ENCODE measurements at regions not wholly inside any gene's neighbourhood (a gene's known extent, or its start where the extent isn't known, plus 50 kb on each side); places are given as distances from the start of the nearest gene placed in this dataset.

DNA sequence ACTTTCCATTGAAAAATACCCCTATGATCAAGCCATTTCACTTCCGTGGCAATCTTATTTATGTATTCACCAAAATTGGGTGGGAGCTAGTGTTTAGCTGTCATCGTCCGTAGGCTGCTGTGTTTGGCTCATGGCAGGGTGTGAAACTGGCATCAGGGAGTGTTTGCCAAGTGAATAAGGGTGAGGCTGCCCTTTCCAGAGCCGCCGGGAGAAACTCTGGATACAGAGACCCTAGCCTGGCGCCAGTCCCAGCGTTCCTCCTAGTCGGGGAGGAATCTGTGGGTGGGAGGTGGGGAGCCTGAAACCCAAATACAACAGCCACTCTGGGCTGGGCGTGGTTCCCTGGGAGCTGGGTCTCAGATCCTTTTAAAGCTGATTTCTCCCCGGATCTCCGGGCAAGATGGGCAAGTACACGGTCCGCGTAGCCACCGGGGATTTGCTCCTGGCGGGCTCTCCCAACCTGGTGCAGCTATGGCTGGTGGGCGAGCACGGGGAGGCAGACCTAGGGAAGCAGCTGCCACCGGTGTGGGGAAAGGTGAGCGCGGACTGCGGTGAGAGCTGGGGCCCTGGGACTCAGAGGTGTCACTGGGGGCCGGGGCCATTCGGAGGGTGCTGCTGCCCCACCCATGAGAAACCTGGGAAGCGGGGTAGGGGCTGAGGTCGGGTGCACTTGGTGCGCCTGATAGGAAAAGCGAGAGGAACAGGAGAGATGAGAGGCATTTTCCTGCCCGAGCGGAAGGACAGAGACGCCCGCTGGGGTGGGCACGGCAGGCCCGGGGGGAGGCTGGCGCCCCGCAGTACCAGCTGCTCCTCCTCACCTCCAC lies 62.1 kb upstream of the TEKT1 start:
- ChIA-PET POLR2A (interaction anchor here (0.8 to 1.4 kb wide), 2 partner anchors 40 to 103 kb away, joined by 3 to 4 read pairs; no protein-coding TSS in a partner anchor), CTCF (interaction anchor here (0.6 to 3.2 kb wide), 44 partner anchors 10 to 271 kb away, joined by 3 to 68 read pairs (median 5); partner anchors contain the start of genes ALOX12, SLC13A5 and TEKT1)
- H3K4me3 Mint-ChIP-seq = peak overlapping the region; percentile 73
- TF ChIP-seq RORB (CRISPR knock-in tag; IDR thresholded peaks at IDR 0.05) = no peak
- H3K36me3 Mint-ChIP-seq = peaks cover 3% of the 10 kb centered on the region; the same call in 1 of the 2 replicates
- ATAC-seq = peak; percentile 71
- DNase-seq (ENCODE audit: low spot score) = peak; percentile 24
- H3K4me1 Mint-ChIP-seq = no peaks in the 10 kb centered on the region
- H3K9me3 Mint-ChIP-seq = no peaks in the 10 kb centered on the region
- no peak overlapping the region for H3K27ac Mint-ChIP-seq
- H3K27me3 Mint-ChIP-seq (ENCODE audit: low read depth) = peaks cover 55% of the 10 kb centered on the region

DNA sequence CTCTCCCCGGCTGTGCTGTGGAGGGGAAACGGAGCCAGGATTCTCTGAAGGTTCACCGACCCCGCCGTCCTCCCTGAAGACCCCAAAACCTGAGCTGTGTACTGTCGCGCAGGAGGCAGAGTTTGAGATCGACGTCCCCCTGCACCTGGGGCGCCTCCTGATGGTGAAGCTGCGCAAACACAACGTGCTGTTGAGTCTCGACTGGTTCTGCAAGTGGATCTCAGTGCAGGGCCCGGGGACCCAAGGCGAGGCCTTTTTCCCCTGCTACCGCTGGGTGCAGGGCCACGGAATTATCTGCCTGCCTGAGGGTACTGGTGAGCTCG lies 62.6 kb upstream of the TEKT1 start:
- peak overlapping the region; percentile 73 for H3K4me3 Mint-ChIP-seq
- peaks cover 6% of the 10 kb centered on the region; the same call in 1 of the 2 replicates for H3K36me3 Mint-ChIP-seq
- no peak overlapping the region for H3K27ac Mint-ChIP-seq
- peaks cover 55% of the 10 kb centered on the region for H3K27me3 Mint-ChIP-seq (ENCODE audit: low read depth)
- H3K4me1 Mint-ChIP-seq = no peaks in the 10 kb centered on the region
- no peaks in the 10 kb centered on the region for H3K9me3 Mint-ChIP-seq
- peak; percentile 87 for DNase-seq (ENCODE audit: low spot score)
- ChIA-PET POLR2A (interaction anchor here (1.4 kb wide), 1 partner anchor 40 kb away, joined by 3 read pairs; no protein-coding TSS in a partner anchor), CTCF (interaction anchor here (0.6 to 3.2 kb wide), 44 partner anchors 9 to 271 kb away, joined by 3 to 68 read pairs (median 5); partner anchors contain the start of genes ALOX12, SLC13A5 and TEKT1)
- peak; percentile 76; the same call in 1 of the 2 replicates for TF ChIP-seq ZNF121 (CRISPR knock-in tag; IDR thresholded peaks at IDR 0.05)
- TF ChIP-seq, protein P1, sequence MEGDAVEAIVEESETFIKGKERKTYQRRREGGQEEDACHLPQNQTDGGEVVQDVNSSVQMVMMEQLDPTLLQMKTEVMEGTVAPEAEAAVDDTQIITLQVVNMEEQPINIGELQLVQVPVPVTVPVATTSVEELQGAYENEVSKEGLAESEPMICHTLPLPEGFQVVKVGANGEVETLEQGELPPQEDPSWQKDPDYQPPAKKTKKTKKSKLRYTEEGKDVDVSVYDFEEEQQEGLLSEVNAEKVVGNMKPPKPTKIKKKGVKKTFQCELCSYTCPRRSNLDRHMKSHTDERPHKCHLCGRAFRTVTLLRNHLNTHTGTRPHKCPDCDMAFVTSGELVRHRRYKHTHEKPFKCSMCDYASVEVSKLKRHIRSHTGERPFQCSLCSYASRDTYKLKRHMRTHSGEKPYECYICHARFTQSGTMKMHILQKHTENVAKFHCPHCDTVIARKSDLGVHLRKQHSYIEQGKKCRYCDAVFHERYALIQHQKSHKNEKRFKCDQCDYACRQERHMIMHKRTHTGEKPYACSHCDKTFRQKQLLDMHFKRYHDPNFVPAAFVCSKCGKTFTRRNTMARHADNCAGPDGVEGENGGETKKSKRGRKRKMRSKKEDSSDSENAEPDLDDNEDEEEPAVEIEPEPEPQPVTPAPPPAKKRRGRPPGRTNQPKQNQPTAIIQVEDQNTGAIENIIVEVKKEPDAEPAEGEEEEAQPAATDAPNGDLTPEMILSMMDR (IDR thresholded peaks at IDR 0.05) = peak; percentile 81
- TF ChIP-seq, protein P2, sequence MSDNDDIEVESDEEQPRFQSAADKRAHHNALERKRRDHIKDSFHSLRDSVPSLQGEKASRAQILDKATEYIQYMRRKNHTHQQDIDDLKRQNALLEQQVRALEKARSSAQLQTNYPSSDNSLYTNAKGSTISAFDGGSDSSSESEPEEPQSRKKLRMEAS (CRISPR knock-in tag; IDR thresholded peaks at IDR 0.05) = no peak
- peak; percentile 91 for ATAC-seq

DNA sequence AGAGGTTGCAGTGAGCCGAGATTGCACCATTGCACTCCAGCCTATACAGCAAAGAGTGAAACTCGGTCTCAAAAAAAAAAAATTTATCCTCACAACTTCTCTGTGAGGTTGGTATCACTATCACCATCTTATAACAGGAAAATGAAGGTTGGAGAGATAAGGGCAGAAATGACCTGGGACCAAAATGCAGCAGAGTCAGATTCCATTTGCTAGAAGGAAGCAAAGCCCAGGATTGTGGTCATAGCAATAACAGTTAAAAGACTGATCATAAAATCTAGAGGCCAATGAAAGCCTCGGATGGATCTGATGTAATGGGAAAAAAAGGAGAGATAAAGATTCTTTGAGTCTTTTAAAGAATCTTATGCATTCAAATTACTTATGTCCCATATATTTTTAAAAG lies 69.6 kb upstream of the TEKT1 start:
- Mint-ChIP-seq H3K4me3 (no peak overlapping the region), H3K27me3 (ENCODE audit: low read depth) (peaks cover 5% of the 10 kb centered on the region; the same call in 1 of the 2 replicates), H3K36me3 (peaks cover 8% of the 10 kb centered on the region; the same call in 1 of the 2 replicates), H3K9me3 (no peaks in the 10 kb centered on the region), H3K27ac (no peak overlapping the region), H3K4me1 (no peaks in the 10 kb centered on the region)
- CTCF ChIA-PET = no interaction called here
- POLR2A ChIA-PET = no interaction called here
- DNase-seq (ENCODE audit: low spot score) = no peak
- TF ChIP-seq, protein P3, sequence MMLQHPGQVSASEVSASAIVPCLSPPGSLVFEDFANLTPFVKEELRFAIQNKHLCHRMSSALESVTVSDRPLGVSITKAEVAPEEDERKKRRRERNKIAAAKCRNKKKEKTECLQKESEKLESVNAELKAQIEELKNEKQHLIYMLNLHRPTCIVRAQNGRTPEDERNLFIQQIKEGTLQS (CRISPR knock-in tag; conservative IDR thresholded peaks at IDR 0.05) = no peak
- no peak for TF ChIP-seq GABPB1 (CRISPR knock-in tag; IDR thresholded peaks at IDR 0.05)
- TF ChIP-seq, protein P4, sequence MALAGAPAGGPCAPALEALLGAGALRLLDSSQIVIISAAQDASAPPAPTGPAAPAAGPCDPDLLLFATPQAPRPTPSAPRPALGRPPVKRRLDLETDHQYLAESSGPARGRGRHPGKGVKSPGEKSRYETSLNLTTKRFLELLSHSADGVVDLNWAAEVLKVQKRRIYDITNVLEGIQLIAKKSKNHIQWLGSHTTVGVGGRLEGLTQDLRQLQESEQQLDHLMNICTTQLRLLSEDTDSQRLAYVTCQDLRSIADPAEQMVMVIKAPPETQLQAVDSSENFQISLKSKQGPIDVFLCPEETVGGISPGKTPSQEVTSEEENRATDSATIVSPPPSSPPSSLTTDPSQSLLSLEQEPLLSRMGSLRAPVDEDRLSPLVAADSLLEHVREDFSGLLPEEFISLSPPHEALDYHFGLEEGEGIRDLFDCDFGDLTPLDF (CRISPR knock-in tag; IDR thresholded peaks at IDR 0.05) = no peak
- ATAC-seq = no peak

DNA sequence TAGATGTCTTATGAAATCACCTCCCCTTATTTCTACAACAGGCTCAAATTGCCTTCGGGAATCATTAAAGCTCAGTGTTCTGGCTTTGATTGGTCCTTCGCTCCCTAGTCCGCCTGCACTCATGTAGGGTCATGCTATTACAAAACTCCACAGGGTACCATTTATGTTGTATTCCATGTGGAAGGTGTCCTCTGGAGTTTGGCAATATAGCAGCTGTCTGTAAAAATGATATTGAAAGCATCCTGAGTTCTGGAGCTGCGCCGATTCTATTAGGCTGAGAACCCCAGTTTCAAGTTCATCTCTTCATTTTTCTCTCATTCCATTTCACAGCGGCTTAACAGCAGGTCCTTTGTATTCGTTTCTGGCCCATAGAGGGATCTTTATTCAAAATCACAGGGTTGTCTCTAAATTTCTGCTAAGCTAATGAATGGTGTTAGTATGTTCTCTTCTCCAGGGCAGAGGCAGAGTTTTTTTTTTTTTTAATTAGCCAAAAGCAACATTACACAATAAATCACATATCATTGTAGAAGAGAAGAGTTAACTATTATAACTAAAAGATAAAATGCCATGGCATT lies 71.9 kb upstream of the TEKT1 start:
- no peaks in the 10 kb centered on the region for H3K27me3 Mint-ChIP-seq (ENCODE audit: low read depth)
- H3K36me3 Mint-ChIP-seq = peaks cover 5% of the 10 kb centered on the region; the same call in 1 of the 2 replicates
- DNase-seq (ENCODE audit: low spot score) (no peak), ATAC-seq (no peak)
- no peaks in the 10 kb centered on the region for H3K9me3 Mint-ChIP-seq
- H3K4me3 Mint-ChIP-seq = no peak overlapping the region
- TF ChIP-seq ZNF219 (CRISPR knock-in tag; IDR thresholded peaks at IDR 0.05; ENCODE audit: borderline replicate concordance) (no peak), NFYB (CRISPR knock-in tag; conservative IDR thresholded peaks at IDR 0.05; ENCODE audit: low read depth) (no peak), ZBTB21 (CRISPR knock-in tag; IDR thresholded peaks at IDR 0.05; ENCODE audit: borderline replicate concordance) (no peak), IRF2 (CRISPR knock-in tag; IDR thresholded peaks at IDR 0.05; ENCODE audit: borderline replicate concordance, low read depth) (no peak)
- CTCF ChIA-PET = interaction anchor here (1.3 to 2.0 kb wide), 2 partner anchors 9 to 101 kb away, joined by 3 to 13 read pairs; no protein-coding TSS in a partner anchor
- H3K27ac Mint-ChIP-seq = no peak overlapping the region
- POLR2A ChIA-PET = no interaction called here
- H3K4me1 Mint-ChIP-seq = no peaks in the 10 kb centered on the region
